Bronchial epithelial cell (primary cell): ENCODE measurements at regions not wholly inside any gene's neighbourhood (a gene's known extent, or its start where the extent isn't known, plus 50 kb on each side); places are given as distances from the start of the nearest gene placed in this dataset.

Source experiments
- DNase-seq: peaks from one replicate; pipeline ENCODE4 v3.0.0-alpha.2; 2010; ENCODE audit warnings: low read depth
- FAIRE-seq: peaks from 2 replicates; lab custom pipeline; 2011; peaks lifted over from hg19 to GRCh38; lab: Jason Lieb, UNC
- H3K27me3 ChIP-seq: 2 replicates; pipeline ENCODE4 v1.5.1; 2011; ENCODE audit warnings: low read length; ENCODE audit not compliant: control insufficient read depth, insufficient read depth
- H3K36me3 ChIP-seq: 2 replicates; pipeline ENCODE4 v1.5.1; 2011; ENCODE audit warnings: low read length; ENCODE audit not compliant: control insufficient read depth, insufficient read depth
- H3K4me3 ChIP-seq: 2 replicates; pipeline ENCODE4 v1.5.1; 2011; ENCODE audit warnings: mild to moderate bottlenecking, low read depth, low read length, control low read depth
- TF ChIP-seq, protein P1 (sequence below): IDR thresholded peaks from 2 replicates; pipeline ENCODE4 v1.5.1; 2011; ENCODE audit warnings: mild to moderate bottlenecking, moderate library complexity, low read length, control low read depth, inconsistent platforms; ENCODE audit not compliant: insufficient read depth, severe bottlenecking

DNA sequence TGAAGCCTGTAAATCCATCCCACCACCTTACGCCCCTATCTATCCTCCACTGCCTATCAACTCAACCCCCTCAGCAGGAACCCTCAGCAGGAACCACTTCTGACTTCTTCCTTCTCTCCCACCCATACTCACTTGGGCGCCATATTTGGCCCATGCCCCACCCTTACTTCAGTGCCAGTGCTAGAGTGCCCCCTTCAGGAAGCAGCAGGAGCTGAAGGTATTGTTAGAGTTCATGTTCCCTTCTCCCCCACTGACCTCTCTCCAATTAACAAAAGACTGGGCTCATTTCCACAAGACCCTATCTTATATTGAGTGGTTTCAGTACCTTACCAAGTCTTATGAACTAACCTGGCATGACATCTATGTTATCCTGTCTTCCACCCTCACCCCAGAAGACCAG lies 363.1 kb upstream of the SLIT2 start:
- FAIRE-seq = no peak

DNA sequence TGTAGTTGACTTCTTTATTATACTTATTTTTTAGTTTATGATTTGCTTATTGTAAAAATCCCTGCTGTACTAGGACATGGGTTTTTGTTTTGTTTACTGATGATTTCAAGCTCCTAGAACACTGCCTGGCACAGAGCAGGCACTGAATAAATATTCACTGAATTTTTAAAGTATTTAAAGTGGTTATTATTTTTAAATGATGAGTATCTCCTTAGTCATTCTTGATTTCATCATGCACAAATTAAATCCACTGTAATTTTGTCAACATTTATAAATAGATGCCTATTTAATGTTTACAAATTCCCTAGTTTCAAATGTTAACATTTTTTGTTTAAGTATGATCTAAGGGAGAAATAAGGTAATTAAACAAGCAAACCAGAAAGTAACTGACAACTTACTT lies 367.9 kb upstream of the SLIT2 start:
- FAIRE-seq (no peak), DNase-seq (peak; percentile 55)
- no peaks in the 10 kb centered on the region for H3K36me3 ChIP-seq
- TF ChIP-seq, protein P1, sequence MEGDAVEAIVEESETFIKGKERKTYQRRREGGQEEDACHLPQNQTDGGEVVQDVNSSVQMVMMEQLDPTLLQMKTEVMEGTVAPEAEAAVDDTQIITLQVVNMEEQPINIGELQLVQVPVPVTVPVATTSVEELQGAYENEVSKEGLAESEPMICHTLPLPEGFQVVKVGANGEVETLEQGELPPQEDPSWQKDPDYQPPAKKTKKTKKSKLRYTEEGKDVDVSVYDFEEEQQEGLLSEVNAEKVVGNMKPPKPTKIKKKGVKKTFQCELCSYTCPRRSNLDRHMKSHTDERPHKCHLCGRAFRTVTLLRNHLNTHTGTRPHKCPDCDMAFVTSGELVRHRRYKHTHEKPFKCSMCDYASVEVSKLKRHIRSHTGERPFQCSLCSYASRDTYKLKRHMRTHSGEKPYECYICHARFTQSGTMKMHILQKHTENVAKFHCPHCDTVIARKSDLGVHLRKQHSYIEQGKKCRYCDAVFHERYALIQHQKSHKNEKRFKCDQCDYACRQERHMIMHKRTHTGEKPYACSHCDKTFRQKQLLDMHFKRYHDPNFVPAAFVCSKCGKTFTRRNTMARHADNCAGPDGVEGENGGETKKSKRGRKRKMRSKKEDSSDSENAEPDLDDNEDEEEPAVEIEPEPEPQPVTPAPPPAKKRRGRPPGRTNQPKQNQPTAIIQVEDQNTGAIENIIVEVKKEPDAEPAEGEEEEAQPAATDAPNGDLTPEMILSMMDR = no peak
- no peak overlapping the region for H3K4me3 ChIP-seq
- no peaks in the 10 kb centered on the region for H3K27me3 ChIP-seq

More for the DNA sequence above, 363.1 kb upstream of the SLIT2 start:
- no peak overlapping the region for H3K4me3 ChIP-seq
- no peaks in the 10 kb centered on the region for H3K27me3 ChIP-seq
- H3K36me3 ChIP-seq = no peaks in the 10 kb centered on the region
- TF ChIP-seq, protein P1 = no peak
- no peak for DNase-seq

DNA sequence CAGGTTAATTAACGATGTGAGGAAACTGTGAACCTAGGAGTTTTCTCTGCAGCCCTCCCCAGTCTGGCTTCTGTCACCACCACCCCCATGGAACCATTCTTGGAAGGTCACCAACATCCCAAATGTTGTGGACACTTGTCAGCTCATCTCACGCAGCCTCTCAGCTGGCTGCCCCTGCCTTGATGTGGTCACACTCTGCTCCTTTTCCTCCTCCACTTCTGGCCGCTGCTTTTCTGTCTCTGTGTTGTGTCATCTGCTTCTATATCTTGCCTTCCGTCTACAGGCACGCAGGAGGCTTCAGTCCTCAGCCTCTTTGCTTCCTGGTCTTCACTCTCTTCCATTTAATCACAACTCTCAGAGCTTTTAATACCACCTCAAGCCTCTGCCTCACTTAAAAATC lies 371.5 kb upstream of the SLIT2 start:
- Histone ChIP-seq H3K4me3 (no peak overlapping the region), H3K27me3 (no peaks in the 10 kb centered on the region), H3K36me3 (no peaks in the 10 kb centered on the region)
- TF ChIP-seq, protein P1 = no peak
- FAIRE-seq (no peak), DNase-seq (no peak)

DNA sequence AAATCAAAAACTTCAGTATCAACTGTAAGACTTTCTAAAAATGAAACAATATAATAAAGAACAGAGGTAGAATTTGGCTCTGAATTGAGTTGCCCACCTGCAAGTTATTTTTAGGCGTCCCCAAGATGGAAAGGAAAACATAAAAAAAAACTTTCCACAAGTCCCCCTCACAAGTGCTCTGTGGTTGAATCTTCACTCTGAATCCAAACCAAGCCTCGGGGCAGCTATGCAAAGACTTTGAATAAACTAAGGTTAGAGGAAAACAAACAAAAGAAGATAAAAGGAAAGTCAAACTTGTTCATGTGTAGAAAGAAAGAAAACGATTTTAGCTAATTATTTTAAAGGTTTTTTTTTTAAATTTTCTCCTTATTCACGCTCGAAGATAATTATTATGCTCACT lies 372.4 kb upstream of the SLIT2 start:
- DNase-seq (no peak), FAIRE-seq (no peak)

DNA sequence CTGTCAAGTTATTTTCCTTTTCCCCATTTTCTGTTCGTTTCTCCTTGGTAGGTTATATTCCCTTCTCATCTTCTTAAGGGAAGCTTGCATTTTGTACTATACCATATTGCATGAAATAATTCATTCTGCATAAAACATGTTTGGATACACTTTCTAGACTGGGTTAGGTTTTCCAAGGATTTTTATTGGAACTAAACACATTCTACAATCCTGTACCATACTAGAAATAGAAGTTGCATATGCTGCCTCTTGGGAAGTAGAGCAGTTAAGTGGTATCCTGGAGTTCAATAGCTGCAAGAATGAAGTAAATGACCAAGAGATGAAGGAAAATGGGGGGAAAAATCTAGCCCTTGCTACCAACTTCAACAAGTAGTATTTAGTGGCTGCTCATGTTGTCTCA lies 393.7 kb upstream of the SLIT2 start:
- H3K36me3 ChIP-seq = no peaks in the 10 kb centered on the region
- TF ChIP-seq, protein P1 = no peak
- H3K27me3 ChIP-seq = no peaks in the 10 kb centered on the region
- H3K4me3 ChIP-seq = no peak overlapping the region
- FAIRE-seq (no peak), DNase-seq (no peak)

More for the DNA sequence above, 372.4 kb upstream of the SLIT2 start:
- Histone ChIP-seq H3K4me3 (no peak overlapping the region), H3K36me3 (no peaks in the 10 kb centered on the region), H3K27me3 (no peaks in the 10 kb centered on the region)
- TF ChIP-seq, protein P1 = no peak

DNA sequence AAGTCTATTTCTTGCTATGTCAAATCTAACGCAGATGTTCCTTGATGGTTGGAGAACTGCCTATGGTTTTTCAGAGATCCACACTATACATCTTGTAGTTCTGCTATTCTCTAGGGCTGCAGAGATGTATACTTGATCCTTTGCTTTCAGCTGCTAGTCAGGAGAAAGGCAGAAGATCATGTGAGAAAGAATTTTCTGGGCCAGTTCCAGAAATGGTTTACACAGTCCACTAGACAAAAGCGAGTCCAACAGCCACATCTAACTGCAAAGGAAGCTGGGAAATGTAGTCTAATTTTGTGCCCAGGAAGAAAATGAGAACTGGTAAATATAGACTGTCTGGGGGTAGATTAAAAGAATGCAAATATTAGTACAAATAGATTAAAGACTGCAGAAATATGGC lies 394.3 kb upstream of the SLIT2 start:
- H3K36me3 ChIP-seq = no peaks in the 10 kb centered on the region
- TF ChIP-seq, protein P1 = no peak
- no peak for FAIRE-seq
- DNase-seq = no peak
- no peak overlapping the region for H3K4me3 ChIP-seq
- H3K27me3 ChIP-seq = no peaks in the 10 kb centered on the region
